Liver (tissue), 3 donors: ENCODE measurements at regions not wholly inside any gene's neighbourhood (a gene's known extent, or its start where the extent isn't known, plus 50 kb on each side); places are given as distances from the start of the nearest gene placed in this dataset.

Experiments
- CTCF ChIP-seq: fragments of 150-350 bp; IDR thresholded peaks from 2 replicates; pipeline ENCODE4 v1.5.1; 2017; ENCODE audit warnings: improper control_type of control experiment, low read depth, low read length; ENCODE audit not compliant: missing input control
- EGR1 ChIP-seq, 2 donors: IDR thresholded peaks; 2 replicates each; pipeline ENCODE4 v1.6.1; 2016 to 2018; ENCODE audit warnings: antibody characterized with exemption in 2 of 2, low read depth in 2 of 2
- HNF4G ChIP-seq: IDR thresholded peaks from 2 replicates; pipeline ENCODE4 v1.6.1; 2016; ENCODE audit warnings: antibody characterized with exemption
- JUND ChIP-seq, 2 donors: IDR thresholded peaks; 2 replicates each; pipeline ENCODE4 v1.6.1; 2016; ENCODE audit warnings: antibody characterized with exemption in 2 of 2
- NR2F2 ChIP-seq: IDR thresholded peaks from 2 replicates; pipeline ENCODE4 v1.6.1; 2016; ENCODE audit warnings: antibody characterized with exemption
- RXRA ChIP-seq, 2 donors: IDR thresholded peaks; 2 replicates each; pipeline ENCODE4 v1.6.1; 2017 to 2018; ENCODE audit warnings: antibody characterized with exemption in 2 of 2, mild to moderate bottlenecking in 1 of 2
- TAF1 ChIP-seq: conservative IDR thresholded peaks from 2 replicates; pipeline ENCODE4 v1.6.1; 2016; ENCODE audit warnings: antibody characterized with exemption, mild to moderate bottlenecking
- donor health status: healthy.
- donor health status: healthy.

GRCh38 chr3:95813244-95813643, 1001.1 kb upstream of the EPHA6 start:
- no peak for TF ChIP-seq CTCF
- no peak for TF ChIP-seq JUND (IDR thresholded peaks at IDR 0.05)
- no peak for TF ChIP-seq HNF4G
- TF ChIP-seq NR2F2, result no peak
- no peak for TF ChIP-seq EGR1 (IDR thresholded peaks at IDR 0.05; ENCODE audit: low read depth in 2 of 2)
- TF ChIP-seq TAF1, result no peak
- no peak for TF ChIP-seq RXRA (IDR thresholded peaks at IDR 0.05)
